Peyer's patch (tissue), 4 donors: ENCODE measurements at regions not wholly inside any gene's neighbourhood (a gene's known extent, or its start where the extent isn't known, plus 50 kb on each side); places are given as distances from the start of the nearest gene placed in this dataset.
A peak's percentile ranks its signal among the peaks of the same experiment; 100 is the strongest.

ENCODE experiments used
- DNase-seq, 3 donors: peaks; one replicate each; pipeline ENCODE4 v3.0.0-alpha.2; 2017 to 2019
- H3K27ac ChIP-seq, 4 donors: fragments of 200-600 bp; sonication (generic); one replicate each; pipeline ENCODE4 v1.5.1; 2016 to 2019
- H3K27me3 ChIP-seq, 2 donors: fragments of 200-600 bp; sonication (generic); one replicate each; pipeline ENCODE4 v1.5.1; 2019
- H3K36me3 ChIP-seq, 3 donors: fragments of 200-600 bp; sonication (generic); one replicate each; pipeline ENCODE4 v1.5.1; 2016 to 2019
- H3K4me1 ChIP-seq, 4 donors: fragments of 200-600 bp; sonication (generic); one replicate each; pipeline ENCODE4 v1.5.1; 2016 to 2019
- H3K4me3 ChIP-seq, 4 donors: fragments of 200-600 bp; sonication (generic); 1 replicate in 3 of 4; 2 replicates in 1 of 4; pipeline ENCODE4 v1.5.1; 2016 to 2019; ENCODE audit warnings: mild to moderate bottlenecking in 1 of 4
- H3K9me3 ChIP-seq, 4 donors: fragments of 200-600 bp; sonication (generic); one replicate each; pipeline ENCODE4 v1.5.1; 2016 to 2019; ENCODE audit warnings: mild to moderate bottlenecking in 1 of 4
- POLR2A ChIP-seq, 2 donors: fragments of 450-650 bp; IDR thresholded peaks; one replicate each; pipeline ENCODE4 v1.5.1; 2017; ENCODE audit warnings: antibody characterized with exemption in 2 of 2, mild to moderate bottlenecking in 2 of 2, moderate library complexity in 2 of 2
- TF ChIP-seq, protein P1 (sequence below), 6 experiments: fragments of 450-650 bp in 4 of 6; fragments of 200-600 bp in 2 of 6; sonication (generic) in 1 of 6; IDR thresholded peaks; one replicate each; pipeline ENCODE4 v1.5.1; 2017 to 2019; ENCODE audit warnings: antibody characterized with exemption in 6 of 6, mild to moderate bottlenecking in 3 of 6, moderate library complexity in 1 of 6

DNA sequence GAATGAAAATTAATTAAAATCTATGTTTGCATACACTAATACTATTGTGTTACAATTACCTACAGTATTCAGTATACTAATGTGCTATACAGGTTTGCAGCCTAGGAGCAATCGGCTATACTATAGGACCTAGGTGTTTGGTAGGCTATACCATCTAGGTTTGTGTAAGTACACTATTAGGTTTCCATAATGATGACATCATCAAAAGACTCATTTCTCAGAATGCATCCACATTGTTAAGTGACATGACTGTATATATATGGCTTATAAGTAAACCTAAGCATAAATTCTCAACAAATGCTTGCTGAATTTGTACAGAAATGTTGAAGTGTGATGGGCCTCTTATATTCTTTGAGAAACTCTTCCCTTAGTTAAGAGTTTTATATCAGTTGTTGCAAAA lies 206.5 kb upstream of the ZWINT start:
- no peak for DNase-seq
- H3K4me1 ChIP-seq, result no peaks in the 10 kb centered on the region
- TF ChIP-seq, protein P1, sequence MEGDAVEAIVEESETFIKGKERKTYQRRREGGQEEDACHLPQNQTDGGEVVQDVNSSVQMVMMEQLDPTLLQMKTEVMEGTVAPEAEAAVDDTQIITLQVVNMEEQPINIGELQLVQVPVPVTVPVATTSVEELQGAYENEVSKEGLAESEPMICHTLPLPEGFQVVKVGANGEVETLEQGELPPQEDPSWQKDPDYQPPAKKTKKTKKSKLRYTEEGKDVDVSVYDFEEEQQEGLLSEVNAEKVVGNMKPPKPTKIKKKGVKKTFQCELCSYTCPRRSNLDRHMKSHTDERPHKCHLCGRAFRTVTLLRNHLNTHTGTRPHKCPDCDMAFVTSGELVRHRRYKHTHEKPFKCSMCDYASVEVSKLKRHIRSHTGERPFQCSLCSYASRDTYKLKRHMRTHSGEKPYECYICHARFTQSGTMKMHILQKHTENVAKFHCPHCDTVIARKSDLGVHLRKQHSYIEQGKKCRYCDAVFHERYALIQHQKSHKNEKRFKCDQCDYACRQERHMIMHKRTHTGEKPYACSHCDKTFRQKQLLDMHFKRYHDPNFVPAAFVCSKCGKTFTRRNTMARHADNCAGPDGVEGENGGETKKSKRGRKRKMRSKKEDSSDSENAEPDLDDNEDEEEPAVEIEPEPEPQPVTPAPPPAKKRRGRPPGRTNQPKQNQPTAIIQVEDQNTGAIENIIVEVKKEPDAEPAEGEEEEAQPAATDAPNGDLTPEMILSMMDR (IDR thresholded peaks at IDR 0.05), result no peak
- no peak for TF ChIP-seq POLR2A (IDR thresholded peaks at IDR 0.05)
- no peak overlapping the region for H3K4me3 ChIP-seq
- H3K9me3 ChIP-seq, result peaks cover 0 to 3% (median 0%) of the 10 kb centered on the region in 4 donors
- H3K27ac ChIP-seq, result no peak overlapping the region
- no peaks in the 10 kb centered on the region for H3K36me3 ChIP-seq
- no peaks in the 10 kb centered on the region for H3K27me3 ChIP-seq

DNA sequence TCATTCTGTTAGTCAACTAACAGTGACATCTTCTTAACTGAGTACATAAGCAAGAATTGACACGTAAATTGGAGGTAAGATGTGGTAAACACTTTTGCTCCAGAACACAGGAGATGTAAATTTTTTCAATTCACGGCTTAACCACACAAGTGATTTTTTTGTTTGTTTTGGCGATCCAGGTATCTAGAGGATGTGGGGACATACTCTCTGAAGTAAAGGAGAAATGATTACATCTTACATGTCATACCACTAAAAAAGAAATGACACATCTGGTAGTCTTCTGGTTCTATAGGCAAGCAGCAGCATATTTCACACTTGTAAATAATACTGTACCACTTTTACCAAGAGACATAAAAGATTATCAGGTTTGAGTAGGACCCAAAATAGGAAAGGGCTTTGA lies 200.3 kb upstream of the ZWINT start:
- no peaks in the 10 kb centered on the region for H3K4me1 ChIP-seq
- DNase-seq, result no peak
- H3K9me3 ChIP-seq, result no peaks in the 10 kb centered on the region
- H3K27me3 ChIP-seq, result no peaks in the 10 kb centered on the region
- no peak overlapping the region for H3K27ac ChIP-seq
- no peaks in the 10 kb centered on the region for H3K36me3 ChIP-seq
- no peak for TF ChIP-seq POLR2A (IDR thresholded peaks at IDR 0.05)
- TF ChIP-seq, protein P1 (IDR thresholded peaks at IDR 0.05), result no peak
- H3K4me3 ChIP-seq, result no peak overlapping the region

DNA sequence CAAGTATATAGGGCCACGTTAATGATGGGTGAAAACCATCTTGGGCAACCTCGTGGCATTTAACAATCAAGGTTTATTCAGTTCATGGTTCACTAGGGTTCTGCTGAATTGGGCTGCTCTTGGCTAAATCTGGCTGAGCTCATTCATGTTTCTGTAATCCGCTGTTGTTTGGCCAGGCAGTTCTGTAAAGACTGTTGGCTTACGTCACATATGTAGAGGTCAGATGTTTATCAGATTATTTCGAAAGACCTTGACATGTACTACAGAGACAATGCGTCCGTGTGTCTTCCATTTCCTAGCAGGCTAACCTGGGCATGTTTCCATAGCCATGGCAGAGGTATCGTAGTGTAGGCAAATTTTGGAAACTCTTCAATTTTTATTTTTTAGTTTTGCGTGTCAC lies 190.0 kb upstream of the ZWINT start:
- TF ChIP-seq, protein P1 (IDR thresholded peaks at IDR 0.05), result no peak
- TF ChIP-seq POLR2A (IDR thresholded peaks at IDR 0.05), result no peak
- Histone ChIP-seq H3K4me3 (no peak overlapping the region), H3K36me3 (no peaks in the 10 kb centered on the region), H3K4me1 (no peaks in the 10 kb centered on the region), H3K9me3 (peaks cover 0 to 5% (median 0%) of the 10 kb centered on the region in 4 donors), H3K27me3 (no peaks in the 10 kb centered on the region), H3K27ac (no peak overlapping the region)
- DNase-seq, result no peak

DNA sequence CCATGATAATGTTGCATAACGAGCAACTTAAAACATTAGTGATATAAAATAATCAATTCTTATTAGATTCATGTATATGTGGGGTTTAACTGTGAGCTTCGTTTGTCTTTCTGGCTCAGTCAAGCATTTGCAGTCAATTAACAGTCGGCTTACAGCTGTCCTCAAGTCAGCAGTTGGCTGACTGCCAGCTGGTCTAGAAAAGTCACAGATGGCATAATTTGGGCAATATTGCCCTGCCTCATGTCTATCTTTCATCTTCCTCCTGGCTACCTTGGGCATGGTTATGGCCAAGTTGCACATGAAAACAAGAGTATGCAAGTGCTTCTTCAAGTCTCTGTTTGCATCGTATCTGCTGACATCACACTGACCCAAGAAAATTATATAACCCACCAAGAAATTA lies 186.1 kb upstream of the ZWINT start:
- no peak for TF ChIP-seq POLR2A (IDR thresholded peaks at IDR 0.05)
- TF ChIP-seq, protein P1 (IDR thresholded peaks at IDR 0.05), result no peak
- Histone ChIP-seq H3K4me1 (no peaks in the 10 kb centered on the region), H3K9me3 (no peaks in the 10 kb centered on the region), H3K36me3 (no peaks in the 10 kb centered on the region), H3K4me3 (no peak overlapping the region), H3K27me3 (no peaks in the 10 kb centered on the region), H3K27ac (no peak overlapping the region)
- DNase-seq, result peak in 2 of 3 donors; percentile 16 to 44

DNA sequence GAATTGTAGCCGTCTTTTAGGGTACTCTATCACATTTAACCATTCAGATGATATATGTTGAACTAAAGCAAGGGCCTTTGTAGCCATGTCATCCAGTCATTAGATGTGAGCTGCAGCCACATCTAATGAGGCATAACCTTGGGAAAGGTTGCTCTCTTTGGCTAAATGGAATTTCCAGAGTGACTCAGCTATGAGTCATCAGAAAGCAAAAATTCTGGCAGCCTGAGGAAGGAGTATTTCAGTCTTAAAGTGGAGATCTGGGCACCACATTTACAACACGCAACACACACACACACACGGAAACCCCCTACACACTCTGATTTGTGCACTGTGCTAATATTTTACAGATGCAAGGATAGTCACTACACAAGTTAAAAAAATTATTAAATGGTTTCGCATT lies 176.9 kb upstream of the ZWINT start:
- Histone ChIP-seq H3K36me3 (no peaks in the 10 kb centered on the region), H3K27me3 (no peaks in the 10 kb centered on the region), H3K27ac (no peak overlapping the region), H3K4me1 (no peaks in the 10 kb centered on the region), H3K4me3 (no peak overlapping the region), H3K9me3 (no peaks in the 10 kb centered on the region)
- no peak for TF ChIP-seq POLR2A (IDR thresholded peaks at IDR 0.05)
- TF ChIP-seq, protein P1 (IDR thresholded peaks at IDR 0.05), result no peak
- no peak for DNase-seq

DNA sequence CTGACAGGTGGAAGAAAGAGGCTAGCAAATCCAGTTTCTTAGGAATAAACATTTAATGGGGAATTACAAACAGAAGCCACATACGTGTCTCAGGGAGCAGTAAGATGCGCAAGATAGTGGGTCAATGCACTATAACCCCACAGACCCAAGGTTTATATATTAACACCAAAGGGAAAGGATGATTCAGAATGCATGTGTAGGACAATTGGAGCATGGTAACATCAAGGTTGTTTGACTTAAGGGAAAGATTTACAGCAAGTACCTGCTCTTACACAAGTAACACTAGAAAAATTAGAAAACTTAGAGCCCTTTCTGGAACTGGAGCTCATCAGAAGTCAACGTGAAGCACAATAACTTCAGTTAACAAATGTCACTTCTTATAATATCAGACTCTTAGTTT lies 161.1 kb upstream of the ZWINT start:
- Histone ChIP-seq H3K4me1 (no peaks in the 10 kb centered on the region), H3K36me3 (no peaks in the 10 kb centered on the region), H3K27me3 (no peaks in the 10 kb centered on the region), H3K4me3 (no peak overlapping the region), H3K27ac (no peak overlapping the region), H3K9me3 (no peaks in the 10 kb centered on the region)
- no peak for DNase-seq
- no peak for TF ChIP-seq POLR2A (IDR thresholded peaks at IDR 0.05)
- TF ChIP-seq, protein P1 (IDR thresholded peaks at IDR 0.05), result no peak
